ENCODE measurements at regions not wholly inside any gene's neighbourhood (a gene's known extent, or its start where the extent isn't known, plus 50 kb on each side); places are given as distances from the start of the nearest gene placed in this dataset.
A peak's percentile ranks its signal among the peaks of the same experiment; 100 is the strongest.
"Not testable (repeated sequence)": the region's sequence is repeated elsewhere in the genome, so short reads cannot be mapped to it uniquely, and the experiment has no call there.

- H3K4me3 ChIP-seq (ENCODE audit: low read depth, low read length), result no peak overlapping the region
- TF ChIP-seq CTCF (IDR thresholded peaks at IDR 0.05; ENCODE audit: low read depth, low read length) (no peak), MYC (IDR thresholded peaks at IDR 0.05; ENCODE audit: low read depth, low read length) (no peak), MAX (IDR thresholded peaks at IDR 0.05; ENCODE audit: low read depth, low read length) (no peak), POLR2A (IDR thresholded peaks at IDR 0.05; ENCODE audit: extremely low read depth, insufficient read length) (no peak)
- no peak for DNase-seq (ENCODE audit: low read depth)
Measured at GRCh38 chr20:47915495-47915894, 130.2 kb upstream of the SULF2 start.

- H3K4me3 ChIP-seq (ENCODE audit: low read depth, low read length), result no peak overlapping the region
- TF ChIP-seq MAX (IDR thresholded peaks at IDR 0.05; ENCODE audit: low read depth, low read length), result no peak
- TF ChIP-seq POLR2A (IDR thresholded peaks at IDR 0.05; ENCODE audit: extremely low read depth, insufficient read length), result no peak
- no peak for DNase-seq (ENCODE audit: low read depth)
Measured at GRCh38 chr20:47914792-47915191, 129.5 kb upstream of the SULF2 start.

GRCh38 chr20:47912786-47913501 lies 127.7 kb upstream of the SULF2 start:
- DNase-seq (ENCODE audit: low read depth); H3K4me3 ChIP-seq (ENCODE audit: low read depth, low read length): not testable (repeated sequence)

GRCh38 chr20:47912165-47912564 lies 126.9 kb upstream of the SULF2 start:
- DNase-seq (ENCODE audit: low read depth); H3K4me3 ChIP-seq (ENCODE audit: low read depth, low read length): not testable (repeated sequence)

GRCh38 chr20:47909696-47910369 lies 124.6 kb upstream of the SULF2 start:
- H3K4me3 ChIP-seq (ENCODE audit: low read depth, low read length), result not testable (repeated sequence)
- DNase-seq (ENCODE audit: low read depth), result peak; percentile 44

GRCh38 chr20:47908361-47909035 lies 123.2 kb upstream of the SULF2 start:
- DNase-seq (ENCODE audit: low read depth), result not testable (repeated sequence)

GRCh38 chr20:47907951-47908350 lies 122.7 kb upstream of the SULF2 start:
- H3K4me3 ChIP-seq (ENCODE audit: low read depth, low read length); DNase-seq (ENCODE audit: low read depth): not testable (repeated sequence)

More at GRCh38 chr20:47908361-47909035, 123.2 kb upstream of the SULF2 start:
- not testable (repeated sequence) for H3K4me3 ChIP-seq (ENCODE audit: low read depth, low read length)

GRCh38 chr20:47907031-47907675 lies 121.9 kb upstream of the SULF2 start:
- no peak overlapping the region for H3K4me3 ChIP-seq (ENCODE audit: low read depth, low read length)
- DNase-seq (ENCODE audit: low read depth), result no peak
- no peak for TF ChIP-seq POLR2A (IDR thresholded peaks at IDR 0.05; ENCODE audit: extremely low read depth, insufficient read length)
- no peak for TF ChIP-seq CTCF (IDR thresholded peaks at IDR 0.05; ENCODE audit: low read depth, low read length)
- no peak for TF ChIP-seq MYC (IDR thresholded peaks at IDR 0.05; ENCODE audit: low read depth, low read length)
- TF ChIP-seq MAX (IDR thresholded peaks at IDR 0.05; ENCODE audit: low read depth, low read length), result no peak

GRCh38 chr20:47906348-47906660 lies 121.0 kb upstream of the SULF2 start:
- no peak overlapping the region for H3K4me3 ChIP-seq (ENCODE audit: low read depth, low read length)
- DNase-seq (ENCODE audit: low read depth), result no peak
- TF ChIP-seq CTCF (IDR thresholded peaks at IDR 0.05; ENCODE audit: low read depth, low read length) (no peak), MAX (IDR thresholded peaks at IDR 0.05; ENCODE audit: low read depth, low read length) (no peak), MYC (IDR thresholded peaks at IDR 0.05; ENCODE audit: low read depth, low read length) (no peak), POLR2A (IDR thresholded peaks at IDR 0.05; ENCODE audit: extremely low read depth, insufficient read length) (no peak)
